ENCODE measurements at regions not wholly inside any gene's neighbourhood (a gene's known extent, or its start where the extent isn't known, plus 50 kb on each side); places are given as distances from the start of the nearest gene placed in this dataset.
A peak's percentile ranks its signal among the peaks of the same experiment; 100 is the strongest.

- H3K36me3 ChIP-seq (ENCODE audit: insufficient read depth, low read length), result no peaks in the 10 kb centered on the region; the same call in 1 of the 2 replicates
- peak overlapping the region; percentile 74 for H3K4me2 ChIP-seq (ENCODE audit: low read depth, low read length, poor library complexity, severe bottlenecking)
- no peaks in the 10 kb centered on the region for H3K79me2 ChIP-seq (ENCODE audit: insufficient read depth, low read length)
- H3K9me3 ChIP-seq (ENCODE audit: insufficient read depth, low read depth, low read length), result peaks cover 45% of the 10 kb centered on the region
- H3K9me2 ChIP-seq (replicated peaks; ENCODE audit: low read depth, low read length), result no peaks in the 10 kb centered on the region
- peak overlapping the region; percentile 54 for H3K4me3 ChIP-seq (ENCODE audit: low read length, poor library complexity, severe bottlenecking)
- no peak for TF ChIP-seq CTCF (conservative IDR thresholded peaks at IDR 0.05; ENCODE audit: low read length)
- H3K27me3 ChIP-seq (ENCODE audit: insufficient read depth, low read length, poor library complexity, severe bottlenecking), result peaks cover 4% of the 10 kb centered on the region
- peaks cover 15% of the 10 kb centered on the region for H3F3A ChIP-seq (ENCODE audit: low read depth)
- H3K4me1 ChIP-seq (ENCODE audit: insufficient read depth, low read length, poor library complexity, severe bottlenecking), result peaks cover 41% of the 10 kb centered on the region
- peak overlapping the region; percentile 63 for H3K9ac ChIP-seq (ENCODE audit: low read depth, low read length, poor library complexity, severe bottlenecking)
- H2AFZ ChIP-seq (ENCODE audit: low read length), result peak overlapping the region; percentile 17; the same call in 1 of the 2 replicates
- no peaks in the 10 kb centered on the region for H4K20me1 ChIP-seq (ENCODE audit: insufficient read depth, low read length, poor library complexity, severe bottlenecking)
Observed at GRCh38 chr7:16345979-16346958, 75.1 kb downstream of the CRPPA start.

GRCh38 chr7:16344927-16345326 lies 76.4 kb downstream of the CRPPA start:
- peaks cover 4% of the 10 kb centered on the region for H3K27me3 ChIP-seq (ENCODE audit: insufficient read depth, low read length, poor library complexity, severe bottlenecking)
- no peaks in the 10 kb centered on the region; the same call in 1 of the 2 replicates for H3K36me3 ChIP-seq (ENCODE audit: insufficient read depth, low read length)
- no peak overlapping the region for H2AFZ ChIP-seq (ENCODE audit: low read length)
- no peak overlapping the region for H3K9ac ChIP-seq (ENCODE audit: low read depth, low read length, poor library complexity, severe bottlenecking)
- no peaks in the 10 kb centered on the region for H4K20me1 ChIP-seq (ENCODE audit: insufficient read depth, low read length, poor library complexity, severe bottlenecking)
- H3F3A ChIP-seq (ENCODE audit: low read depth), result peaks cover 15% of the 10 kb centered on the region
- peaks cover 41% of the 10 kb centered on the region for H3K4me1 ChIP-seq (ENCODE audit: insufficient read depth, low read length, poor library complexity, severe bottlenecking)
- no peak overlapping the region for H3K4me3 ChIP-seq (ENCODE audit: low read length, poor library complexity, severe bottlenecking)
- peaks cover 34% of the 10 kb centered on the region for H3K9me3 ChIP-seq (ENCODE audit: insufficient read depth, low read depth, low read length)
- TF ChIP-seq EZH2phosphoT487 (IDR thresholded peaks at IDR 0.05; ENCODE audit: borderline replicate concordance) (no peak), CTCF (conservative IDR thresholded peaks at IDR 0.05; ENCODE audit: low read length) (no peak)
- no peaks in the 10 kb centered on the region for H3K79me2 ChIP-seq (ENCODE audit: insufficient read depth, low read length)
- no peaks in the 10 kb centered on the region for H3K9me2 ChIP-seq (replicated peaks; ENCODE audit: low read depth, low read length)
- H3K4me2 ChIP-seq (ENCODE audit: low read depth, low read length, poor library complexity, severe bottlenecking), result no peak overlapping the region

GRCh38 chr7:16343612-16344011 lies 77.7 kb downstream of the CRPPA start:
- no peaks in the 10 kb centered on the region for H3K79me2 ChIP-seq (ENCODE audit: insufficient read depth, low read length)
- H3K4me2 ChIP-seq (ENCODE audit: low read depth, low read length, poor library complexity, severe bottlenecking), result no peak overlapping the region
- H3F3A ChIP-seq (ENCODE audit: low read depth), result peaks cover 15% of the 10 kb centered on the region
- H3K9ac ChIP-seq (ENCODE audit: low read depth, low read length, poor library complexity, severe bottlenecking), result no peak overlapping the region
- peaks cover 38% of the 10 kb centered on the region for H3K4me1 ChIP-seq (ENCODE audit: insufficient read depth, low read length, poor library complexity, severe bottlenecking)
- no peaks in the 10 kb centered on the region for H3K9me2 ChIP-seq (replicated peaks; ENCODE audit: low read depth, low read length)
- TF ChIP-seq CTCF (conservative IDR thresholded peaks at IDR 0.05; ENCODE audit: low read length), result no peak
- H2AFZ ChIP-seq (ENCODE audit: low read length), result no peak overlapping the region
- H3K27me3 ChIP-seq (ENCODE audit: insufficient read depth, low read length, poor library complexity, severe bottlenecking), result peaks cover 4% of the 10 kb centered on the region
- H3K4me3 ChIP-seq (ENCODE audit: low read length, poor library complexity, severe bottlenecking), result no peak overlapping the region
- H3K9me3 ChIP-seq (ENCODE audit: insufficient read depth, low read depth, low read length), result peaks cover 27% of the 10 kb centered on the region
- no peaks in the 10 kb centered on the region; the same call in 1 of the 2 replicates for H3K36me3 ChIP-seq (ENCODE audit: insufficient read depth, low read length)
- no peaks in the 10 kb centered on the region for H4K20me1 ChIP-seq (ENCODE audit: insufficient read depth, low read length, poor library complexity, severe bottlenecking)
